ENCODE measurements at regions not wholly inside any gene's neighbourhood (a gene's known extent, or its start where the extent isn't known, plus 50 kb on each side); places are given as distances from the start of the nearest gene placed in this dataset.

DNA sequence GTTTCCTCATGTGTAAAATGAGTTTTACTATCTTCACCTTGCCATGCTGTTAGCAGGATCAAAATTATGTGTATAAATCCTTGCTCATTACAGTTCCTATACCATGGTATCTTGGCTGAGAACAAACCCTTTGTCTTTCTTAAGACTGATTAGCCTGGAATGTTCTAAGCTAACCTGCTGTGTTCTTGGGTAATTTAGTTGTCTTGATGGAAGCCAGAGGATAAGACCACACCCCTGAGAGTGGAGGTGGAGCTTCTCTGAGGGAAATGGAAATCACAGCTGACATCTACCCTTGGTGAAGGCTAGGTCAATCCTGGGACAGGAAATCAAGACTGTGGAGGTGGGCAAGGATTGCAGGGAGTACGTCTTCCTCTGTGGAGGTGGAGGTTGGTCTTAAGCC is 206.1 kb upstream of the ARHGAP20 start:
- DNase-seq, result no peak

GRCh38 chr11:110912437-110912836 is 200.2 kb upstream of the ARHGAP20 start:
- DNase-seq, result no peak

DNA sequence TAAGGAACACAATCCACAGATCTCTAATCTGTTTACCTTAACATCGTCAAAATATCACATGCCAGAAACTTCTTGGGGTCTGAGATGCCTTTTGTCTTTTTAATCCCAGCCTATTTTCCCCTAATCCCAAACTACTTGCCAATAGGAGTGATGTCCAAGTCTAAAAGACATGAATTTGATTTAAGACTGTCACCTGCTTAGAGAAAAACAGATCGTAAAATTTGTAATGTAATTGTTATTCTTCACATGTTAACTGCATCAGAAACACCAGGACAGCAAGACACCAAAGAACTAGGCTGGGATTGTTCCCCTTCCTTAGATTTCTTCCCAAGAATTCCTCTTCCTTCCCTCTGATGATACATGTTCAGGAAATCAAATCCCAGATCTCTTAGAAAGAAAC is 198.1 kb upstream of the ARHGAP20 start:
- DNase-seq, result no peak

- no peak for DNase-seq
These were observed 197.1 kb upstream of the ARHGAP20 start for GRCh38 chr11:110909336-110909735.

DNA sequence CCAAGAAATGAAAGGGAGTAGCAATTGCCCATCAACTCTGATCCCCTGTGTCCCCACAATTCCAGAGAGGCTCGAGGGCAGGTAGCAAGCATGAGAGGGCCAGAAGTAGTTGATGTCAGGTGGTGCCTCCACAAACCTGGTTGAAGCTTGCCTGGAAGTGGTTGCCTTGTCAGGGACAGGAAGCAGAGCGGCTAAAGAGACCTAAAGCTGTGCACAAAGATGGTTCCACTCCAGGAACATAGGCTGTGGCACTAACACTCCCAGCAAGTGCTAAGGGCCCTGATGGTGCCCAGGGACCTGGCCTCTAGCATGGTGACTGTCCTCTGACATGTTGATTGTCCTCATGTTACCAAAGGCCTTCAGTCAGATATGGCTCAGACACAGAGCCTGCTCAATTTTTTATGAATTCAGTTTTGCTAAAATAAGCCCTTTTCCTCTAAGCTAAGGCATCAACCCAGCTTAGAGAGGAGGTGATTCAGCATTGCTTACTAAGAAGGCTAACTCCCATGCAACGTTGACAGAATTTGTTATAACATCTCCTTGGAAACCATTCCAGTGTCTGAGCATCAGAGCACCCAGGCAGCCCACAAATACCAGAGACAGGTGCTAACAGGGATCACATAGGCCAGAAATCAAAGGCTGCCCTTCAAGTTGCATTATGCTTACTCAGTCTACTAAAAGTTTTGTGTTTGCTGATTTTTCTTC is 196.3 kb upstream of the ARHGAP20 start:
- DNase-seq, result no peak

GRCh38 chr11:110907629-110908028 is 195.4 kb upstream of the ARHGAP20 start:
- DNase-seq, result no peak

DNA sequence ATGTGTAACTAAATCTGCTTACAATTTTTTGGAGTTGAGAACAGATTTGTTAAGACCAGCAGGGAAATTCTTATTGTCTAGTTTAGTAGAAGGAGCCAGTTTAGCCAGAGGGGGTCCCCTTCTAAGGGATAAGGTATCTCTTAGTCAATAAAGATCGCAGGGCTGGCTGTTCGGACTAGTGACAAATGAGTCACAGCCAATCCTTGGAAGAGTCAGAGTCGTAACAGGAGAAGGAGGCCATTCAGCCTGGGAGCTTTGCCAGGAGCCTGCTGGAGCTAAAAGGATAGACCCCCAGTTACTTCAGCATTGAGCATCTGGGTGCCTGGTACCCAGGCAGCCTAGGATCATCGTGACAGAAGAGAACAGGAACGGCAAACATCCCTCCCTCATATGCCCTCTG is 191.6 kb upstream of the ARHGAP20 start:
- DNase-seq, result no peak

DNA sequence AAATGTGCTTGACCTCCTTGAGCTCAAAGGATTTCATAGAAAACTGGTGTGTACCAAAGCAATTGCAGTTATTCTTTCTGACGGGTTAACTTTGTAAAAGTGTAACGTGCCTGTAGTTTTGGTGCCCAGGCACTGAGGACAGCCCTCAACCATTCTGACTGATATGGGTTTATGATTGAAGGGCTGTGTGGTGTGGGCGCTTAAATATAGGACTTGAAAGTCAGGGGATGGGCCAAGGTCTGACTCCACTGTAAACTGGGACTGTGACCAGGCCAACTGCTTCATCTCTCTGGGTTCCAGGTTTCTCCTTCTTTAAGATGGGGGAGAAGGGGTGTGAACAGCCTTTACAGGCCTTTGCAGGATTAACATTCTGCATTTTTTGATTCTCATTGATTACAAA is 191.1 kb upstream of the ARHGAP20 start:
- no peak for DNase-seq

DNA sequence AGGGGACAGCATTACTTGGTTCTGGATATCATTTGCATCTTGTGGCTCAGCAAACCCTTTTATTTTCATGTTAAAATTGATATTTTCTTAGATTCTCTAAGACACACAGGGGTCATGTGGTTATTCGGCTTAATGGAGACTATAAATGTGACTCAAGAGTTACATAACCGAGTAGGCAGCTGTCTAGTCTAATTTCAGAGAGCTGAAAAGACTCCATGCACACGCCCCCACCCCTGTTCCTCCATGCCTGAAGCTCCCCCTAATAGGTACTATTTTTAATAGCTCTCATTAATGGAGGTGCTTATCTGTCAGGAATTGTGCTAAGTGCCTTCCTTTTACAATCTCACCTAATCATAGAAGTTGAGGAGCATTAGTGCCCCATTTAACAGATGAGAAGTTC is 189.2 kb upstream of the ARHGAP20 start:
- no peak for DNase-seq

GRCh38 chr11:110900426-110900825 is 188.2 kb upstream of the ARHGAP20 start:
- DNase-seq, result no peak

DNA sequence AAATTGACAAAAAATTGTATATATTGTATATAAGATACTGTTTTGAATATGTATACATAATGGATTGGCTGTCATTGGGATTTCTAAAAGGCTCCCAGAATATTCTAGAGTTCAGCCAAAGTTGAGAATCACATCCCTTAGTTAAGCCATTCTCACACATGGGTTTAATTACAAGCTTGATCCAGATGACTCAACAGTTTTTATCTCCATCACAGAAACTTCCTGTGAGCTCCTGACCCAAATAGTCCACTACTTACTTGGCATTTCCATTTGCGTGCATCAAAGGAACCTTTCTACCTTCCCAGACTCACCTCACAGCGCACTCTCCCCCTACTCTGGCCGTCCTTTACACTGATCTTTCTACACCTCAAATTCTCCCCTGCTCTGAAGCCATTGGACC is 184.8 kb upstream of the ARHGAP20 start:
- no peak for DNase-seq

- no peak for DNase-seq
These were observed 184.1 kb upstream of the ARHGAP20 start for GRCh38 chr11:110896358-110896757.

DNA sequence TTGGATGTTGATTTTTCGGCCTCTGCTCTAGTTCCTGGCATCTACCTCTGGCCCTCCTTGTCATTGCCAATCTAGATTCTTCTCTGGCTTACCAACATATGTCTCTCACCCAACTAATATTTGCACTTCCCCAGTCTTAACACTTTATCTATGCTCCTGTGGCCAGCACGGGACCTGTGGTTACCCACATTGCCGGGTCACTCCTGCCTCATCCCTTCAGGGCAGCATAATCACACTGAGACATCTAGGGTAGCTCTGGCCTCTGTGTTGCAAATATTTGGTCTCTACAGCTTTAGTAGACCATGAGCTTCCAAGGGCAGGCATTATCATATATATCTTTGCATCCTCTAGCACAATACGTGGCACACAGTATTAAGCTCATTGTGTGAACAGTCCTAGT is 182.0 kb upstream of the ARHGAP20 start:
- DNase-seq, result no peak

DNA sequence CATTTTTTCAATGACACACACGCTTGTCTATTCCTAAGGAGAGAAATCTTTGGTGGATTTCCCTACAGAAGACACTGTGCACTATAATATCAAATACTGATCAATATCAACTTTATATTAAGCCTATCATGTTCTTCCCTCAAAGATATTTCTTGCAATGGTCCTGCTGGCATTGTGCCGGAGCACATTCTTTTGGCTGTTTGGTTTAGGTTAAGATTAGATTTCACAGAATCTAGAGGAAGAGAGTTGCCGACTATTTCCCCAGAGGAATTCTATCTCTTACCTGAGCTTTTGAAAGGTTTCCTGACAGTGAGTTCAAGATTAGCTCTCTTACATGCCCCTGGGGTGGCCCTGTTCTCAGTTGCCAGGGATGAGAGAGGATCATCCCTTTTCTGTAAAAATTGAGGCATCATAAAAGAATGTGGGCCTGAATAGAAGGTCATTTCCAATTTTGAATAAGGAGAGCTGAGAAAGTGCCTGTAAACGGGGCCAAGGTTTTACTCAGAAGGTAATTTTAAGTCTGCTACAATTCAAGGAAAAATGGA is 180.6 kb upstream of the ARHGAP20 start:
- no peak for DNase-seq

DNA sequence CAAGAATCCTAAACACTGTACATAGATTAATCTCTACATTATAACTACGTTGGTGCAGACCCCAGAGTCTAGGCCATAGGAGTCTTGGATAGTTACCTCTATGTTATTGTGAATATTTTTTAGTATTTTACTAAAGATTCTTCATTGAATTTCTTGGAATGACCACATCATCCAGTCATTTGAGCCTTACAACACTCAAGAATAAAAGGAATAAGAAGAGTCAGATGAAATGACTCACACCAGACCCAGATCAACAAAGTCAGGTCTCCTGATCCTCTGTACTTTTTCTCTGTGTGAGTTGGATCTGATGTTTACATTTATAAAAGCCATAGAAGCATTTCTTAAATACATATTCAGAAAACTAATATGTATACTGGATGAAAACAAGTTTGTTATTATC is 179.2 kb upstream of the ARHGAP20 start:
- DNase-seq, result no peak

DNA sequence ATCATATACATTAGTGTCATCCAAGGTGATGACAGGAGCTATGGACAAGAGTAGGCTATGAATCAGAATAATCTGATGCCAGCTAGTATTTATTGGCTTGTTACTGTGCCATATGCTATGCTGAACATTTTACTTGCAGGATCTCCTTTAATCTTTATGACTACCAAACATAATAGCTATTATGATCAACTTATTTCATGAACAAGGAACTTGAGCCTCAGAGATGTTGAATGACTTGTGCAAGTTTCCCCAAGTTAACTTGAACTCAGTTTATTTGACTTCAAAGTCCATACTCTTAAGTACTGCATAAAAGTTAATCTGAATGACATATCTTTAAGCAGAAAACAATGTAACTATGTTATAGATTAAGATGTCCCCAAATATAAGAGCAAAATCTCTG is 178.8 kb upstream of the ARHGAP20 start:
- DNase-seq, result no peak

- no peak for DNase-seq
These were observed 174.2 kb upstream of the ARHGAP20 start for GRCh38 chr11:110886288-110886970.

GRCh38 chr11:110883256-110883655 is 171.0 kb upstream of the ARHGAP20 start:
- no peak for DNase-seq

- no peak for DNase-seq
These were observed 166.3 kb upstream of the ARHGAP20 start for GRCh38 chr11:110878513-110878912.

- DNase-seq, result no peak
These were observed 162.3 kb upstream of the ARHGAP20 start for GRCh38 chr11:110874437-110875030.

DNA sequence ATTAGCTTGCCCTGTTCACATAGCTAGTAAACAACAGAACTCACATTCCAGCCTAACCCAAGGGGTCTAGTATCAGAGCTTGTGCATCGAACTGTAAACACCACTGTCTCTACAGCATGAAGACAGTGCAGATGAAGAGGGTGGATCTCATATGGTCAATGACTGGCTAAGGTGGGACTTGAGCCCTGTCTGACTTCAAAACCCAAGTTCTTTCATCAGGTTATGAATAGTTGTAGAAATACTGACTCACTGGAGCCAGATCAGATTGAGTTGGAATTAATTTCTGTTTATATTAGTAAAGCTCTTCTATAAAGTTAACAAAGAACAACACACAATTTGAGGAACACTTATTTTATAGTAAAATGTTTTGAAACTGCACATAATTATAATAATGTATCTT is 161.7 kb upstream of the ARHGAP20 start:
- no peak for DNase-seq

DNA sequence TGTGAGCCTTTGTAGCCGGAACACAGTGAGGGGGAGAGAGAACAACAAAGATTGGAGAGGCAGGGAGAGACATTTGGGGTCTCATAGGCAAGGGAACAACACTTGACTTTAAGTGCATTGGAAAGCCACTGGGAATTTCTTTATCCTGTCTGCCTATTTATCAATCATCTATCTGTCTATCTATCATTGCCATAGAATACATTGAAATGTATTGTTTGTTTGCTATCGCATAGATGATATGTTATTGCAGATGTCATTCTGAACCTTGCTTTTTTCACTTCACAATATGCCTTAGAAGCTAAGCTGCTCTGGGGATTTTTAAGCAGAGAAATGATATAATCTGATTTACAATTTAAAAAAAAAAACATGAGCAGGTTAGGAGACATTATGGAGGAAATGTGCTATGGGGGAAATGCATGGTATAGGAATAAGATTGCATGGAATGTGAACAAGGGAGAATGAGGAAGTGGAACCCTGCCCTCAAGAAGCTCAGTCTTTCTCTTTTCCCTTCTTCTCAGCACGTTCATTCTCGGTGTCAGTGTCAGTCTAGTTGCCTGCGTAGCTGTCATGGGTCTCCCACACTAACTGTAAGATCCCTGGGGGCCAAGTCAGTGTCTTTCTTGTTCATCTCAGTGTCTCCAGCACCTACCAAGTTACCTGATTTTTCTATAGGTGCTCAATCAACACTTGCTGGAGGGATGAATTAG is 158.7 kb upstream of the ARHGAP20 start:
- no peak for DNase-seq

DNA sequence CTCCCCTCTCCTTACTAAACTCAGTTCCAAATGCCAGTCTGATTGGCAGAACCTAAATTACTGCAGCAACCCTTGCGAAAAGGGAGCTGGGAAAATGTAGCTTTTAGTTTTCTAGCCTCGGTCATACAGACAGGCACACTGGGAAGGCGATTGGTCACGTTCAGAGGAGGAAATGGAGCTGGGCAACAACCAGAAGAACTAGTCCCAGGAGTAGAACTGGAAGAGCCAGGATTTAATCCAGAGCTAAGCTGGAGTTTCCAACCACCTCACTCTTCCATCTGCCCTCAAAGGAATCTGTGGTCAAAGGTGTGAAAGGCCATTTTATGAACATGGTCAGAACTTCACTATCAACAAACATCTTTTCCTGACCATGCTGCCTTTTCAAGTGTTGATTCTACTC is 155.7 kb upstream of the ARHGAP20 start:
- DNase-seq, result no peak

GRCh38 chr11:110866081-110866480 is 153.8 kb upstream of the ARHGAP20 start:
- DNase-seq, result no peak
